Calu3 (cell line): ENCODE measurements at regions not wholly inside any gene's neighbourhood (a gene's known extent, or its start where the extent isn't known, plus 50 kb on each side); places are given as distances from the start of the nearest gene placed in this dataset.

Experiments used
- BruUV-seq: library from RNA; stranded (reverse); fragments of 400-500 nt; replicated peaks from 2 replicates; lab custom pipeline; 2021; lab: Mats Ljungman, UMichigan
- CTCF ChIA-PET: fragments of 300-600 bp; sonication (Branson Sonifier 250); formaldehyde crosslinking; loops from one replicate; lab custom pipeline; 2022; ENCODE audit warnings: antibody characterized with exemption; lab: Charles Lee
- DNase-seq: peaks from one replicate; pipeline ENCODE4 v3.0.0; 2022
- H3K27ac Mint-ChIP-seq: one replicate; pipeline ENCODE4 v1.8.0; 2022; ENCODE audit warnings: mixed read lengths; ENCODE audit not compliant: unreplicated experiment
- H3K27me3 Mint-ChIP-seq: one replicate; pipeline ENCODE4 v1.8.0; 2022; ENCODE audit warnings: mixed read lengths; ENCODE audit not compliant: unreplicated experiment
- H3K36me3 Mint-ChIP-seq: one replicate; pipeline ENCODE4 v1.8.0; 2022; ENCODE audit warnings: mild to moderate bottlenecking, moderate library complexity, mixed read lengths; ENCODE audit not compliant: insufficient read depth, unreplicated experiment
- H3K4me1 Mint-ChIP-seq: one replicate; pipeline ENCODE4 v1.8.0; 2022; ENCODE audit warnings: mild to moderate bottlenecking, low read depth, mixed read lengths; ENCODE audit not compliant: unreplicated experiment
- H3K4me3 Mint-ChIP-seq: one replicate; pipeline ENCODE4 v1.8.0; 2022; ENCODE audit warnings: mild to moderate bottlenecking, low read depth, moderate library complexity, mixed read lengths; ENCODE audit not compliant: unreplicated experiment
- H3K9me3 Mint-ChIP-seq: one replicate; pipeline ENCODE4 v1.8.0; 2022; ENCODE audit warnings: low read depth, mixed read lengths; ENCODE audit not compliant: unreplicated experiment
- intact Hi-C: fragments of 100-400 bp; cut with micrococcal nuclease; formaldehyde crosslinking; loops from one replicate; pipeline ENCODE4 v1.10.0; 2022; ENCODE audit not compliant: unreplicated experiment
- TF ChIP-seq, protein P1 (sequence below): fragments of 200-600 bp; IDR thresholded peaks from one replicate; pipeline ENCODE4 v1.8.0; 2022; ENCODE audit warnings: antibody characterized with exemption; ENCODE audit not compliant: unreplicated experiment

- H3K27me3 Mint-ChIP-seq, result no peaks in the 10 kb centered on the region
- CTCF ChIA-PET, result no interaction called here
- no TSS peak for BruUV-seq
- intact Hi-C loops, result no loop called here
- no peak for DNase-seq
- no peaks in the 10 kb centered on the region for H3K36me3 Mint-ChIP-seq
- H3K9me3 Mint-ChIP-seq, result peaks cover 3% of the 10 kb centered on the region
- H3K27ac Mint-ChIP-seq, result no peak overlapping the region
- H3K4me1 Mint-ChIP-seq, result no peaks in the 10 kb centered on the region
- H3K4me3 Mint-ChIP-seq, result no peak overlapping the region
- TF ChIP-seq, protein P1, sequence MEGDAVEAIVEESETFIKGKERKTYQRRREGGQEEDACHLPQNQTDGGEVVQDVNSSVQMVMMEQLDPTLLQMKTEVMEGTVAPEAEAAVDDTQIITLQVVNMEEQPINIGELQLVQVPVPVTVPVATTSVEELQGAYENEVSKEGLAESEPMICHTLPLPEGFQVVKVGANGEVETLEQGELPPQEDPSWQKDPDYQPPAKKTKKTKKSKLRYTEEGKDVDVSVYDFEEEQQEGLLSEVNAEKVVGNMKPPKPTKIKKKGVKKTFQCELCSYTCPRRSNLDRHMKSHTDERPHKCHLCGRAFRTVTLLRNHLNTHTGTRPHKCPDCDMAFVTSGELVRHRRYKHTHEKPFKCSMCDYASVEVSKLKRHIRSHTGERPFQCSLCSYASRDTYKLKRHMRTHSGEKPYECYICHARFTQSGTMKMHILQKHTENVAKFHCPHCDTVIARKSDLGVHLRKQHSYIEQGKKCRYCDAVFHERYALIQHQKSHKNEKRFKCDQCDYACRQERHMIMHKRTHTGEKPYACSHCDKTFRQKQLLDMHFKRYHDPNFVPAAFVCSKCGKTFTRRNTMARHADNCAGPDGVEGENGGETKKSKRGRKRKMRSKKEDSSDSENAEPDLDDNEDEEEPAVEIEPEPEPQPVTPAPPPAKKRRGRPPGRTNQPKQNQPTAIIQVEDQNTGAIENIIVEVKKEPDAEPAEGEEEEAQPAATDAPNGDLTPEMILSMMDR, result no peak
Measured at GRCh38 chr6:94478133-94479005, 1059.0 kb upstream of the EPHA7 start.

- H3K36me3 Mint-ChIP-seq, result no peaks in the 10 kb centered on the region
- no peaks in the 10 kb centered on the region for H3K27me3 Mint-ChIP-seq
- CTCF ChIA-PET, result no interaction called here
- intact Hi-C loops, result no loop called here
- no peaks in the 10 kb centered on the region for H3K4me1 Mint-ChIP-seq
- no TSS peak for BruUV-seq
- no peak overlapping the region for H3K27ac Mint-ChIP-seq
- TF ChIP-seq, protein P1, result no peak
- H3K4me3 Mint-ChIP-seq, result no peak overlapping the region
- H3K9me3 Mint-ChIP-seq, result peaks cover 2% of the 10 kb centered on the region
- DNase-seq, result no peak
Measured at GRCh38 chr6:94468830-94469229, 1049.5 kb upstream of the EPHA7 start.

DNA sequence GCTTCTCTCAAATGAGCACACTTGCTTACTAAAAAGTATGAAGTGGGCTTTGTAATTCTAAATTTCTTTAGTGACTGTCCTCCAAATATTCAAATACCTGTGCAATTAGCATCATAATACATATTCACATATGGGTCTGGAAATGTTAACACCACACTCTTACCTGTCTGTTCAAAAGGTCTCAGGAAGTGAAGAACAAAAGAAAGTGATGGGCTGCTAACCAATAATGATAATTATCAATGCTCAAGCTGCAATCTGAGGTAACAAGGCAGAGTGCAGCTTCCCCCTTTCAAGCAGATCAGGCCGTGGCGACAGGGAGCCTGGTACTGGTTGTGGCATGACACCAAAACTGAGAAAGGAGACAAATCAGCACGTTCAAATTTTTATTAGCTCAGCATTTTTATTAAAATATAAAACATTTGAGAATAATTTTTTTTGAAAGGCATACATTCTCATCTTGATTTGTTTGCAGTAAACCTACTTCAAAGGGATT, 1044.7 kb upstream of the EPHA7 start:
- Mint-ChIP-seq H3K27me3 (no peaks in the 10 kb centered on the region), H3K9me3 (peaks cover 7% of the 10 kb centered on the region), H3K4me3 (no peak overlapping the region), H3K4me1 (no peaks in the 10 kb centered on the region), H3K36me3 (no peaks in the 10 kb centered on the region), H3K27ac (no peak overlapping the region)
- no TSS peak for BruUV-seq
- TF ChIP-seq, protein P1, result no peak
- no peak for DNase-seq
- intact Hi-C loops, result no loop called here
- CTCF ChIA-PET, result no interaction called here

- Mint-ChIP-seq H3K36me3 (no peaks in the 10 kb centered on the region), H3K9me3 (peaks cover 4% of the 10 kb centered on the region), H3K4me3 (no peak overlapping the region), H3K27me3 (no peaks in the 10 kb centered on the region), H3K27ac (no peak overlapping the region), H3K4me1 (no peaks in the 10 kb centered on the region)
- no TSS peak for BruUV-seq
- intact Hi-C loops, result no loop called here
- DNase-seq, result no peak
- CTCF ChIA-PET, result no interaction called here
- TF ChIP-seq, protein P1, result no peak
Measured at GRCh38 chr6:94463306-94463705, 1043.9 kb upstream of the EPHA7 start.
